ENCODE measurements at regions not wholly inside any gene's neighbourhood (a gene's known extent, or its start where the extent isn't known, plus 50 kb on each side); places are given as distances from the start of the nearest gene placed in this dataset.

DNA sequence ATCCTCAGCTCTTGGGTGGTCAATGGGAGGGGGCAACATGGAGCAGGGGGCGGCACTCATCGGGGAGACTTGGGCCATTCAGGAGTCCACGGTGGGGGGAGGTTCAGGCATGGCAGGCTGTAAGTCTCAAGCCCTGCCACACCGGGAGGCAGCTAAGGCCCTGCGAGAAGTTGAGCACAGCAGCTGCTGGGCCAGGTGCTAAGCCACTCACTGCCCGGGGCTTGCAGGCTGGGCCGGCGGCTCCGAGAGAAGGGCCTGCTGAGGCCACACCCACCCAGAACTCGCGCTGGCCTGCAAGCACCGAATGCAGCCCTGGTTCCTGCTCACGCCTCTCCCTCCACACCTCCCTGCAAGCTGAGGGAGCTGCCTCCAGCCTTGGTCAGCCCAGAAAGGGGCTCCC, 131.4 kb downstream of the OR4C45 start:
- H3K4me3 Mint-ChIP-seq: no peak overlapping the region
- POLR2A ChIA-PET: no interaction called here
- intact Hi-C loops (cut with micrococcal nuclease): no loop called here

DNA sequence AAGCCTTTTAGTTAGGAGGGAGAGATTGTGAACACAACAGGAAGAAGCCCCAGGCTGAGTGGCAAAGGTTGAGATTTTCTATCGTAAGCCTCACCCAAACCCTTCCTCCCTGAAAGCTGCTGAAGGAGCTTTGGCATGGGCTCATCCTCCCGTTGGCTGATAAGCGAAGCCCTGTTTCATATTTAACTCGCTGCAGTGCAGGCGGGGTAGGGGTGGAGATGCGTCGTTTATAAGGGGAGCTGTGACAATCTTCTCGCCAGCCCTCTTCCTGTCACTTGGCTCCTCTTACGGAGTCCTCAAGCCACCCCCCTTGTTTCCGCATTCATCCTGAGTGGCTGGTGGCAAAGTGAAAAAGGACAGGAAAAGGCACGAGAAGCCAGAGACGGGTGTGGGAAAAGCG, 137.0 kb downstream of the OR4C45 start:
- H3K4me3 Mint-ChIP-seq: no peak overlapping the region
- POLR2A ChIA-PET: no interaction called here
- intact Hi-C loops (cut with micrococcal nuclease): no loop called here
- H3K9me3 Mint-ChIP-seq: peaks cover 7% of the 10 kb centered on the region
- no peak overlapping the region for H3K27ac Mint-ChIP-seq
- no peaks in the 10 kb centered on the region for H3K36me3 Mint-ChIP-seq (ENCODE audit: low read depth)
- no peak for ATAC-seq (ENCODE audit: low read depth)
- DNase-seq: no peak
- TF ChIP-seq, protein P1, sequence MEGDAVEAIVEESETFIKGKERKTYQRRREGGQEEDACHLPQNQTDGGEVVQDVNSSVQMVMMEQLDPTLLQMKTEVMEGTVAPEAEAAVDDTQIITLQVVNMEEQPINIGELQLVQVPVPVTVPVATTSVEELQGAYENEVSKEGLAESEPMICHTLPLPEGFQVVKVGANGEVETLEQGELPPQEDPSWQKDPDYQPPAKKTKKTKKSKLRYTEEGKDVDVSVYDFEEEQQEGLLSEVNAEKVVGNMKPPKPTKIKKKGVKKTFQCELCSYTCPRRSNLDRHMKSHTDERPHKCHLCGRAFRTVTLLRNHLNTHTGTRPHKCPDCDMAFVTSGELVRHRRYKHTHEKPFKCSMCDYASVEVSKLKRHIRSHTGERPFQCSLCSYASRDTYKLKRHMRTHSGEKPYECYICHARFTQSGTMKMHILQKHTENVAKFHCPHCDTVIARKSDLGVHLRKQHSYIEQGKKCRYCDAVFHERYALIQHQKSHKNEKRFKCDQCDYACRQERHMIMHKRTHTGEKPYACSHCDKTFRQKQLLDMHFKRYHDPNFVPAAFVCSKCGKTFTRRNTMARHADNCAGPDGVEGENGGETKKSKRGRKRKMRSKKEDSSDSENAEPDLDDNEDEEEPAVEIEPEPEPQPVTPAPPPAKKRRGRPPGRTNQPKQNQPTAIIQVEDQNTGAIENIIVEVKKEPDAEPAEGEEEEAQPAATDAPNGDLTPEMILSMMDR (IDR thresholded peaks at IDR 0.05): no peak
- CTCF ChIA-PET: no interaction called here
- H3K27me3 Mint-ChIP-seq: no peaks in the 10 kb centered on the region
- H3K4me1 Mint-ChIP-seq: no peaks in the 10 kb centered on the region

More for the DNA sequence above, 131.4 kb downstream of the OR4C45 start:
- CTCF ChIA-PET: no interaction called here
- TF ChIP-seq, protein P1 (IDR thresholded peaks at IDR 0.05): no peak
- Mint-ChIP-seq H3K4me1 (no peaks in the 10 kb centered on the region), H3K27ac (no peak overlapping the region), H3K27me3 (no peaks in the 10 kb centered on the region), H3K36me3 (ENCODE audit: low read depth) (no peaks in the 10 kb centered on the region), H3K9me3 (peaks cover 11% of the 10 kb centered on the region)
- ATAC-seq (ENCODE audit: low read depth): no peak
- DNase-seq: no peak

DNA sequence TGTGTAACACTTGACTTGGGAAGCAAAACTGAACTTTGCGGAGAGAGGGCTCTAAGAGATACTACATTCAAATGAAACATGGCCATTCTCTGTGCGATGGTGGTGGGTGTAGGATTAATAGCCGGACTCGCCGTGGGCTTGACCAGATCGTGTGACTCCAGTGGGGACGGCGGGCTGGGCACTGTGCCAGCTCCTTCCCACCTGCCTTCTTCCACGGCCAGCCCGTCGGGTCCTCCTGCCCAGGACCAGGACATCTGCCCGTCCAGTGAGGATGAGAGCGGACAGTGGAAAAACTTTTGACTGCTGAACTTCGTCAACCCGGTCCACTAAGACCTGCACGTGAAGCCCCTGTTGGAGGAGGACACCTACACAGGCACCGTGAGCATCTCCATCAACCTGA, 137.4 kb downstream of the OR4C45 start:
- Mint-ChIP-seq H3K27me3 (no peaks in the 10 kb centered on the region), H3K27ac (no peak overlapping the region), H3K9me3 (peaks cover 7% of the 10 kb centered on the region), H3K4me3 (no peak overlapping the region), H3K4me1 (no peaks in the 10 kb centered on the region), H3K36me3 (ENCODE audit: low read depth) (no peaks in the 10 kb centered on the region)
- ATAC-seq (ENCODE audit: low read depth) (no peak), DNase-seq (no peak)
- TF ChIP-seq, protein P1 (IDR thresholded peaks at IDR 0.05): no peak
- intact Hi-C loops (cut with micrococcal nuclease): no loop called here
- POLR2A ChIA-PET: no interaction called here
- CTCF ChIA-PET: no interaction called here

DNA sequence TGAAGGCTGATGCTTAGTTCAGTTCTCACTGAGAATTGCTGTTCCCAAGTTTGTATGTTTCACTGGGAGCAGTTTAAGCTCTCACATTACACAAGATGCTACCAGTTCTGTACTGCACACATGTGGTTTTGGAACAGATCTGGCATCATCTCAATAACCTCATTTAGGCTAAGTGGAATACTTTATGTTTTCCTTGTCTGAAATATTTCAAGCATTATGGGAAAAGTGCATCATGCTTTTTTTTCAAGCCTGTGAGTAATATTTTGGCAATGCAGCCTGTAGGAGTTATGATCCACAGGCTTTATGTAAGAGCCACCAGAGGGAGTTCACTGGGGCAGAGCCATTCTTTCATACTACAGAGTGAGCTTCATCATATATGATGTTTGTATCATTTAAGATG, 141.5 kb downstream of the OR4C45 start:
- TF ChIP-seq, protein P1 (IDR thresholded peaks at IDR 0.05): no peak
- ATAC-seq (ENCODE audit: low read depth) (no peak), DNase-seq (no peak)
- intact Hi-C loops (cut with micrococcal nuclease): no loop called here
- Mint-ChIP-seq H3K36me3 (ENCODE audit: low read depth) (no peaks in the 10 kb centered on the region), H3K27me3 (no peaks in the 10 kb centered on the region), H3K27ac (no peak overlapping the region), H3K4me3 (no peak overlapping the region), H3K4me1 (no peaks in the 10 kb centered on the region), H3K9me3 (peaks cover 13% of the 10 kb centered on the region)
- CTCF ChIA-PET: no interaction called here
- POLR2A ChIA-PET: no interaction called here

DNA sequence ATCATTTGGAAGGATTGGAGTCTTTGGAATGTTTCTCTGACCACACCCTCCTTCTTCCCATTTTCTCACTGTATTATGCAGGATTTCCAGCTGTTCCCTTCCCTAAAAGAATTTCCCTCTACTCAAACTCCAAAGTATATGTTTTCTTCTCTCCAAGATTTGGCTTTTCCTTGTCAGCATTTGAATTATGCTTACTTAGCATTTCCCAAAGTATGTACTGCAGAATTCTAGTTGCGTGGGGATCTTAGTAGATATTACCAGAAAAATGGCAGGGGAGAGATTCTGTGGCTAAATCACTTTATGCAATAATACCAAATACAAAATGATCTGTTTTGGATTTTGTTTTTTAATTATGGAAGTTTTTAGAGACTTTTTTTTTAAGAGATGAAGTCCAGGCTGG, 142.3 kb downstream of the OR4C45 start:
- ATAC-seq (ENCODE audit: low read depth): no peak
- POLR2A ChIA-PET: no interaction called here

More for the DNA sequence above, 142.3 kb downstream of the OR4C45 start:
- Mint-ChIP-seq H3K27me3 (no peaks in the 10 kb centered on the region), H3K9me3 (peaks cover 13% of the 10 kb centered on the region), H3K4me3 (no peak overlapping the region), H3K4me1 (no peaks in the 10 kb centered on the region), H3K27ac (no peak overlapping the region), H3K36me3 (ENCODE audit: low read depth) (no peaks in the 10 kb centered on the region)
- CTCF ChIA-PET: no interaction called here
- intact Hi-C loops (cut with micrococcal nuclease): no loop called here
- DNase-seq: no peak
- TF ChIP-seq, protein P1 (IDR thresholded peaks at IDR 0.05): no peak
